Ovary (tissue), 7 donors: ENCODE measurements at regions not wholly inside any gene's neighbourhood (a gene's known extent, or its start where the extent isn't known, plus 50 kb on each side); places are given as distances from the start of the nearest gene placed in this dataset.

Experiments used
- DNase-seq, 5 donors: peaks; one replicate each; pipeline ENCODE4 v3.0.0-alpha.2; 2019 to 2020
- H3K27ac ChIP-seq, 2 donors: fragments of 200-600 bp; one replicate each; pipeline versions ENCODE4 v1.5.1 to v1.8.0; 2019 to 2022
- H3K27me3 ChIP-seq: fragments of 200-600 bp; one replicate; pipeline ENCODE4 v1.8.0; 2022
- H3K36me3 ChIP-seq: fragments of 200-600 bp; sonication (generic); one replicate; pipeline ENCODE4 v1.5.1; 2019
- H3K4me1 ChIP-seq: one replicate; pipeline ENCODE4 v1.8.1; 2013; ENCODE audit warnings: mild to moderate bottlenecking, moderate library complexity; ENCODE audit not compliant: insufficient read depth
- H3K4me3 ChIP-seq: fragments of 200-600 bp; sonication (generic); one replicate; pipeline ENCODE4 v1.5.1; 2017
- H3K9me3 ChIP-seq, 2 donors: fragments of 200-600 bp in 1 of 2; sonication (generic) in 1 of 2; one replicate each; pipeline versions ENCODE4 v1.5.1 to v1.8.1; 2013 to 2019; ENCODE audit warnings: mild to moderate bottlenecking in 1 of 2, moderate library complexity in 1 of 2
- CTCF ChIP-seq, 3 donors: fragments of 450-650 bp in 2 of 3; fragments of 200-600 bp in 1 of 3; IDR thresholded peaks; one replicate each; pipeline versions ENCODE4 v1.5.1 to v1.8.0; 2016 to 2022; ENCODE audit warnings: antibody characterized with exemption in 3 of 3, mild to moderate bottlenecking in 1 of 3
- EP300 ChIP-seq: sonication (generic); formaldehyde crosslinking; IDR thresholded peaks from one replicate; pipeline ENCODE4 v1.6.1; 2017; ENCODE audit warnings: antibody characterized with exemption
- POLR2A ChIP-seq: fragments of 450-650 bp; IDR thresholded peaks from one replicate; pipeline ENCODE4 v1.6.1; 2017; ENCODE audit warnings: antibody characterized with exemption, mild to moderate bottlenecking, moderate library complexity
- WGBS, 3 donors: extraction: QIAGEN DNeasy Blood & Tissue Kit in 1 of 3; methylation state at CpG; one replicate each; pipeline versions ENCODE4 v1.1.5 to v1.1.7; 2013 to 2017; 5-methylcytosine and 5-hydroxymethylcytosine counted together
- intact Hi-C, 4 donors: fragments of 100-400 bp; cut with DNase I; formaldehyde crosslinking; loops; one replicate each; pipeline versions ENCODE4 v1.11.0 to v1.15.1; 2022 to 2023
- donor health status: DM: no; HTN: no; CAD: no; lungs with moderate emphysema.
- donor health status: DM: no; HTN: no; CAD: no.
- donor health status: Bipolar disorder and iron deficiency.
- donor health status: DM: no; HTN: no; CAD: no.
- donor health status: DM: yes; HTN: yes; CAD: no.

DNA sequence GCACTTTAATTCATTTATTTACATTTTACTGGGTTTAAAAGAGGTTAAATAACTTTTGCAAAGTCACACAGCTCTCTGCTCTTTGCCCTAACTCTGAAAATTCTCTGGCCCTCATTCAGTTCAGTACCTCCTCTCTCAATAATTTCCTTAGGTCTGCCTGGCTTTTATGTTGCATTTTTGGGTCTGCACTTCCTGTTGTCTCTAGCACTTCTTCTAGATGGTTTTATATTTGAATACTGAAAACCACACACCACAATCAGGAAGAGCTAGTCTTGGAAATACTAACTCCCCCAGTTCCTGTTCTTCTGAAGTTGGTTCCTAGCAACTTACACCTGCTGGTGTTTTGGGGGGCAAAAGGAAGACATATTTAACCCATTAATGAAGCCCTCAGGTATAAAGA lies 577.9 kb downstream of the HS3ST4 start:
- no peak for DNase-seq
- no peaks in the 10 kb centered on the region for H3K9me3 ChIP-seq
- no peak overlapping the region for H3K4me3 ChIP-seq
- no peaks in the 10 kb centered on the region for H3K27me3 ChIP-seq
- TF ChIP-seq POLR2A (no peak), EP300 (no peak), CTCF (IDR thresholded peaks at IDR 0.05) (no peak)
- H3K27ac ChIP-seq, result no peak overlapping the region
- intact Hi-C loops, result loop anchor here in 1 of 4 donors (10.0 kb wide), 1 partner anchor 605 kb away; no protein-coding TSS in a partner anchor
- no peaks in the 10 kb centered on the region for H3K36me3 ChIP-seq
- H3K4me1 ChIP-seq, result no peaks in the 10 kb centered on the region

DNA sequence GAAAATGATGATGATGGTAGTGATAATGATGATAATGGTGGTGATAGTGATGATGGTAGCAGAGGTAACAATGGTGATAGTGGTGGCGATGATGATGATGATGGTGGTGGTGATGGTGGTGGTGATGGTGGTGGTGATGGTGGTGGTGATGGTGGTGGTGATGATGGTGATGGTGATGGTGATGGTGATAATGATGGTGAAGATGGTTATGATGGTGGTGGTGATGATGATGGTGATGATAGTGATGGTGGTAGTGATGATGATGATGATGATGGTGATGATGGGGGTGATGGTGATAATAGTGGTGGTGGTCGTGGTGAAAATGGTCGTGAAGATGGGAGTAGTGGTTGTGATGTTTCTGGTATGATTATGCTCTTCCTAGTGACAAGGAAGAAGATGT lies 581.8 kb downstream of the HS3ST4 start:
- H3K27me3 ChIP-seq, result no peaks in the 10 kb centered on the region
- H3K4me3 ChIP-seq, result no peak overlapping the region
- intact Hi-C loops, result loop anchor here in 1 of 4 donors (10.0 kb wide), 1 partner anchor 601 kb away; no protein-coding TSS in a partner anchor
- no peaks in the 10 kb centered on the region for H3K36me3 ChIP-seq
- H3K27ac ChIP-seq, result no peak overlapping the region
- WGBS, 3 donors, result 34 to 48% (median 41%) methylated on average over 3 of the region's 3 CpGs
- H3K4me1 ChIP-seq, result no peaks in the 10 kb centered on the region
- H3K9me3 ChIP-seq, result no peaks in the 10 kb centered on the region
- DNase-seq, result no peak
- no peak for TF ChIP-seq CTCF (IDR thresholded peaks at IDR 0.05)
- TF ChIP-seq POLR2A, result no peak
- TF ChIP-seq EP300, result no peak

DNA sequence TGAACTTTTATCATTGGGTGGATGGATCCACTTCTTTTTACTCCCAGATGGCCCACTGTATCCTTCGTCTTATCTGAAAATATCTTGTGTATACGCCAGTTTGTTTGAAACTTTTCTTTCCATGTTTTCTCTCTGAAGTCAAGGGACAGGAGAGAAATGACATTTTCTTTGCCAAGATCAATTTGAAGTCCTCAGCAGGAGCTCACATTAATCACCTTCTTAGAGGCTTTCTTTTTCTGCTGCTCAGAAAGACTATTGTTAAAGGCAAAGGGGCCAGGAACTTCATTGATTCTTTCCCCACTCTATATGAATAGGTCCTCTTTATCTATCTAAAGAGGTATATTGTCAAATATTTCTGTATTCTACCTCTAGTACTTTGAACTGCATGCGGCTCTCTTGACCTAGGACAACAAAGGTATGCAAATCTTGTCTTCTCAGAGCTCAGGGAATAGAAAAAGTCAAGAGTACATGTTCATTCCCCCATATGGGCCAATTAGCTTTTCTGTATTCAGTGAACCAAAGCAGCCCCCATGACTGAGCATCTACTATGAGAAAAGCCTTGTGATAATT lies 583.3 kb downstream of the HS3ST4 start:
- H3K27me3 ChIP-seq, result no peaks in the 10 kb centered on the region
- WGBS, 3 donors, result 63 to 77% (median 73%) methylated on average over 3 of the region's 3 CpGs
- intact Hi-C loops, result loop anchor here in 1 of 4 donors (10.0 kb wide), 1 partner anchor 600 kb away; no protein-coding TSS in a partner anchor
- no peak for DNase-seq
- H3K36me3 ChIP-seq, result no peaks in the 10 kb centered on the region
- TF ChIP-seq CTCF (IDR thresholded peaks at IDR 0.05), result no peak
- TF ChIP-seq EP300, result no peak
- no peak for TF ChIP-seq POLR2A
- no peak overlapping the region for H3K27ac ChIP-seq
- H3K4me1 ChIP-seq, result no peaks in the 10 kb centered on the region
- no peaks in the 10 kb centered on the region for H3K9me3 ChIP-seq
- H3K4me3 ChIP-seq, result no peak overlapping the region

GRCh38 chr16:26276289-26276688 lies 584.5 kb downstream of the HS3ST4 start:
- intact Hi-C loops, result loop anchor here in 1 of 4 donors (10.0 kb wide), 1 partner anchor 599 kb away; no protein-coding TSS in a partner anchor
- TF ChIP-seq CTCF (IDR thresholded peaks at IDR 0.05) (no peak), POLR2A (no peak), EP300 (no peak)
- H3K9me3 ChIP-seq, result no peaks in the 10 kb centered on the region

More at GRCh38 chr16:26276289-26276688, 584.5 kb downstream of the HS3ST4 start:
- Histone ChIP-seq H3K27ac (no peak overlapping the region), H3K4me1 (no peaks in the 10 kb centered on the region), H3K4me3 (no peak overlapping the region), H3K36me3 (no peaks in the 10 kb centered on the region), H3K27me3 (no peaks in the 10 kb centered on the region)
- WGBS, 3 donors, result 71 to 74% (median 74%) methylated on average over 4 of the region's 4 CpGs
- no peak for DNase-seq
